GM23248 (cell line): ENCODE measurements at regions not wholly inside any gene's neighbourhood (a gene's known extent, or its start where the extent isn't known, plus 50 kb on each side); places are given as distances from the start of the nearest gene placed in this dataset.

Source experiments
- DNase-seq: peaks from one replicate; pipeline ENCODE4 v3.0.0-alpha.2; 2015
- H2AFZ ChIP-seq: fragments of 200-600 bp; sonication (generic); 2 replicates; pipeline ENCODE4 v1.6.1; 2016; ENCODE audit warnings: antibody characterized with exemption
- H3F3A ChIP-seq: fragments of 200-600 bp; sonication (generic); 2 replicates; pipeline ENCODE4 v1.6.1; 2016; ENCODE audit warnings: mild to moderate bottlenecking, antibody characterized with exemption, mixed run types; ENCODE audit not compliant: insufficient read depth
- H3K27ac ChIP-seq: fragments of 200-600 bp; sonication (generic); 2 replicates; pipeline ENCODE4 v1.5.1; 2016; ENCODE audit warnings: mild to moderate bottlenecking
- H3K27me3 ChIP-seq: fragments of 200-600 bp; sonication (generic); replicated peaks from 2 replicates; pipeline ENCODE4 v1.6.1; 2016; ENCODE audit warnings: mild to moderate bottlenecking; ENCODE audit not compliant: insufficient read depth
- H3K36me3 ChIP-seq: fragments of 200-600 bp; sonication (generic); 2 replicates; pipeline ENCODE4 v1.6.1; 2016; ENCODE audit warnings: low read depth, mild to moderate bottlenecking
- H3K4me1 ChIP-seq: fragments of 200-600 bp; sonication (generic); 2 replicates; pipeline ENCODE4 v1.6.1; 2016; ENCODE audit warnings: mild to moderate bottlenecking; ENCODE audit not compliant: insufficient read depth
- H3K4me2 ChIP-seq: fragments of 200-600 bp; sonication (generic); one replicate; pipeline ENCODE4 v1.6.1; 2016; ENCODE audit warnings: mild to moderate bottlenecking; ENCODE audit not compliant: unreplicated experiment
- H3K4me3 ChIP-seq: fragments of 200-600 bp; sonication (generic); 2 replicates; pipeline ENCODE4 v1.5.1; 2016; ENCODE audit warnings: mild to moderate bottlenecking
- H3K79me2 ChIP-seq: fragments of 200-600 bp; sonication (generic); 2 replicates; pipeline ENCODE4 v1.6.1; 2016; ENCODE audit warnings: mild to moderate bottlenecking; ENCODE audit not compliant: insufficient read depth
- H3K9ac ChIP-seq: fragments of 200-600 bp; sonication (generic); 2 replicates; pipeline ENCODE4 v1.6.1; 2016; ENCODE audit warnings: mild to moderate bottlenecking
- H3K9me2 ChIP-seq: fragments of 200-600 bp; sonication (generic); 2 replicates; pipeline ENCODE4 v1.6.1; 2016; ENCODE audit warnings: mixed run types, mild to moderate bottlenecking, moderate library complexity; ENCODE audit not compliant: insufficient read depth
- H3K9me3 ChIP-seq: fragments of 200-600 bp; sonication (generic); one replicate; pipeline ENCODE4 v1.6.1; 2017; ENCODE audit warnings: low read depth
- H4K20me1 ChIP-seq: fragments of 200-600 bp; sonication (generic); 2 replicates; pipeline ENCODE4 v1.6.0; 2016; ENCODE audit not compliant: insufficient read depth
- EZH2 ChIP-seq: fragments of 200-600 bp; sonication (generic); IDR thresholded peaks from 2 replicates; pipeline ENCODE4 v1.6.1; 2018; ENCODE audit warnings: antibody characterized with exemption, mild to moderate bottlenecking; ENCODE audit not compliant: insufficient read depth, poor library complexity, severe bottlenecking
- EZH2phosphoT487 ChIP-seq: fragments of 200-600 bp; sonication (generic); IDR thresholded peaks from 2 replicates; pipeline ENCODE4 v1.6.1; 2018; ENCODE audit warnings: antibody characterized with exemption, moderate library complexity, mild to moderate bottlenecking, low read depth; ENCODE audit not compliant: insufficient read depth
- WGBS, 2 experiments: methylation state at CpG; one replicate each; pipeline ENCODE4 v1.1.6; 2015 to 2017; ENCODE audit warnings: low lambda C conversion rate in 2 of 2, low coverage in 1 of 2; ENCODE audit errors: missing lambda C conversion rate in 2 of 2; 5-methylcytosine and 5-hydroxymethylcytosine counted together
- in situ Hi-C: fragments of 300-500 bp; cut with MboI; formaldehyde crosslinking; loops from 2 replicates; pipeline ENCODE4 v1.15.0; 2020

DNA sequence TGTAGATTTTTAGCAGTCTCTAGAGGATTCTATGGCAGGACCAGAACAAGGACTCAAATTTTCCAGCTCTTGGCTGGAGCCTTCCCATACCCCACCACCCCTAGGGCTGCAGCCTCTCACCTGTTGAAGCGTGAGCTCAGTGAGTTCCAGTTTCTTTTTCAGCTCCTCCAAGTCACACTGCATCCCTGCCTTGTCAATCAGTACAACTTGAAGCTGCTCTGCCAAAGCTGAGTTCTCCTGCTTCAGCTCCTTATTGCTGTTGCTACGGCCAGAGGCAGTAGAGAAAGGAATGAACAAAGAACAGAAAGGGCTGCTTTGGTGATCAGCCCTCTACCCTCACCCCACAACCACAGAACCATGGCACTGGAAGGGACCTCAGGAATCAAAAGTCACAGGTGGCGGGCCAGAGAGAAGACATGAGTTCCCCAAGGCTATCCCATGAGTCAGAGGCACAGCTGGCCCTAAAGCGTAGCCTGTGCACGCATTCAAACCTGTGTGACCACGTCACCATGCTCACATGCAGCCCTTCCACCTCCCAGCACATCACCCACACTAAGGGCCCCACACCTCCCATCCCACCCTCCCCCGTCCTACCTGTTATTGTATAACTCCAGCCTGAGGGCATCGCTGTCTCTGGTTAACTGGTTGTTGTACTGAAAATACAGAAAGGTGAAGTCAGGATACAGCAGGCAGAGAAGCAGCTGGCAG is 83.3 kb upstream of the C2CD4B start:
- WGBS, 2 experiments: 46 to 58% methylated on average over 7 to 8 of the region's 8 CpGs
- DNase-seq: no peak
- Histone ChIP-seq H3K4me2 (no peak overlapping the region), H3K36me3 (no peaks in the 10 kb centered on the region), H3K9me2 (no peaks in the 10 kb centered on the region), H3K9me3 (no peaks in the 10 kb centered on the region), H3K27ac (no peak overlapping the region), H3K9ac (no peak overlapping the region), H3K4me1 (no peaks in the 10 kb centered on the region), H4K20me1 (no peaks in the 10 kb centered on the region), H3K4me3 (no peak overlapping the region), H3K27me3 (peaks cover 4% of the 10 kb centered on the region; the same call in 1 of the 2 replicates), H2AFZ (no peak overlapping the region), H3F3A (no peaks in the 10 kb centered on the region), H3K79me2 (no peaks in the 10 kb centered on the region)
- TF ChIP-seq EZH2phosphoT487 (no peak), EZH2 (no peak)
- in situ Hi-C loops: no loop called here

DNA sequence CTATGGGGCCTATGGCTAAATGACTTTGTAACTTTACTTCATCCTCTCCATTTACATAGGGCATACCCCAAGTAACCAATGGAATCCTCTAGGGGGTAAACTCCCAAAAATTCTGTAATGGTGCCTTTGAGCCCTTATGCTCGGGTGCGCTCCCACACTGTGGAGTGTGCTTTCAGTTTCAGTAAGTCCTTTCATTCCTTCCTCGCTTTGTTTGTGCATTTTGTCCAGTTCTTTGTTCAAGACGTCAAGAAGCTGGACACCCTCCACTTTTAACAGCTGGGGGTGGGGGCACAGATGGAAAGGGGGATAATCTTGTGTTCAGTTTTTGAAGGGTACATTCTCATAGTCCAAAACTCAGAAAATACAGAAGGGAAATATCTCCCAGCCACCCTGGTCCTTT is 84.4 kb upstream of the C2CD4B start:
- no peaks in the 10 kb centered on the region for H3K9me3 ChIP-seq
- H4K20me1 ChIP-seq: no peaks in the 10 kb centered on the region

DNA sequence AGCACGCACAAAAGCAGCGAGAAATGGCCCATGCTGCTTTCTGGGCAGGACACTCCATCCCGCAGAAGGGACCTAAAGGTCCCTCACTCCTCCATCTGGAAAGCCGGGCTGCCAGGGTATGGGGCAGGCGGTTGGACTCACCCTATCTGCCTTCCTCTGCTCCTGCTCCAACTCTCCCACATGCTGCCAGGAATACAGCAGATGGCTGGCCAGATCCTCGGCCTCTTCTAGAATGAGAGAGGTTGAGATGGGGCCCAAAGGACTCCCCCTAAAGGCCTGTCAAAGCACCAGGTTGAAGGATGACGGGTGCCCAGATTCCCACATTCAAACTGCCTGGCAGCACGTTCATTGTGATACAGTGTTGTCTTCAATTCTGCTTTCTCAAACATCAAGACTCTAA is 85.1 kb upstream of the C2CD4B start:
- no peak for DNase-seq
- Histone ChIP-seq H3F3A (no peaks in the 10 kb centered on the region), H3K9ac (no peak overlapping the region), H3K27ac (no peak overlapping the region), H3K4me1 (no peaks in the 10 kb centered on the region), H4K20me1 (no peaks in the 10 kb centered on the region), H3K36me3 (no peaks in the 10 kb centered on the region), H2AFZ (no peak overlapping the region), H3K9me3 (no peaks in the 10 kb centered on the region), H3K4me3 (no peak overlapping the region), H3K4me2 (no peak overlapping the region), H3K9me2 (no peaks in the 10 kb centered on the region), H3K27me3 (peaks cover 4% of the 10 kb centered on the region; the same call in 1 of the 2 replicates), H3K79me2 (no peaks in the 10 kb centered on the region)
- in situ Hi-C loops: no loop called here
- WGBS, 2 experiments: 54 to 59% methylated on average over 8 of the region's 8 CpGs
- TF ChIP-seq EZH2phosphoT487: no peak
- TF ChIP-seq EZH2: no peak

More for the DNA sequence above, 84.4 kb upstream of the C2CD4B start:
- TF ChIP-seq EZH2phosphoT487 (no peak), EZH2 (no peak)
- WGBS, 2 experiments: 65 to 73% methylated on average over 4 of the region's 4 CpGs
- Histone ChIP-seq H3K9ac (no peak overlapping the region), H2AFZ (no peak overlapping the region), H3K27ac (no peak overlapping the region), H3F3A (no peaks in the 10 kb centered on the region), H3K9me2 (no peaks in the 10 kb centered on the region), H3K27me3 (peaks cover 4% of the 10 kb centered on the region; the same call in 1 of the 2 replicates), H3K4me3 (no peak overlapping the region), H3K4me1 (no peaks in the 10 kb centered on the region), H3K4me2 (no peak overlapping the region), H3K79me2 (no peaks in the 10 kb centered on the region), H3K36me3 (no peaks in the 10 kb centered on the region)
- in situ Hi-C loops: no loop called here
- DNase-seq: no peak

DNA sequence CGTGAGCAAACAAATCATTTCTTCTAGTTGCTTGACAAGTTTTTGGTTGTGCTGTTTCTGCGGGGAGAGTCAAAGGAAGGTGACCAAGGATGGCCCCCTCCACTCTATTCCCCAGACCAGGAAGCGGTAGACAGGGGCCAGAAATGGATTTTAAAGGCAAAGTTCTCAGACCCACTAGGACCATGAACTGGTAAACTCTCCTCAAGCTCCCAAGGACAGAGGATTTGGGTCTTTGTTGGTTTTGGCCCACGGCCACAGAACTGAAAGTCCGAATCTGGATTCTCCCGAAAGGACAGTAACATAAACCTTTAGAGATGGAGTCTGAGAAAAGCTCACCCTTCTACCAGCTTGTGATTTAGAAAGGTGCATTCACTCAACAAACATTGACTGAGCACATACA is 85.9 kb upstream of the C2CD4B start:
- Histone ChIP-seq H3K4me2 (no peak overlapping the region), H3K4me1 (no peaks in the 10 kb centered on the region), H3K4me3 (no peak overlapping the region), H3K36me3 (no peaks in the 10 kb centered on the region), H2AFZ (no peak overlapping the region), H3F3A (no peaks in the 10 kb centered on the region), H3K9ac (no peak overlapping the region), H3K27me3 (peaks cover 4% of the 10 kb centered on the region; the same call in 1 of the 2 replicates), H3K79me2 (no peaks in the 10 kb centered on the region), H3K27ac (no peak overlapping the region), H3K9me2 (no peaks in the 10 kb centered on the region), H3K9me3 (no peaks in the 10 kb centered on the region), H4K20me1 (no peaks in the 10 kb centered on the region)
- no peak for DNase-seq
- in situ Hi-C loops: no loop called here
- 79 to 81% methylated on average over 6 of the region's 6 CpGs for WGBS, 2 experiments
- TF ChIP-seq EZH2phosphoT487 (no peak), EZH2 (no peak)

DNA sequence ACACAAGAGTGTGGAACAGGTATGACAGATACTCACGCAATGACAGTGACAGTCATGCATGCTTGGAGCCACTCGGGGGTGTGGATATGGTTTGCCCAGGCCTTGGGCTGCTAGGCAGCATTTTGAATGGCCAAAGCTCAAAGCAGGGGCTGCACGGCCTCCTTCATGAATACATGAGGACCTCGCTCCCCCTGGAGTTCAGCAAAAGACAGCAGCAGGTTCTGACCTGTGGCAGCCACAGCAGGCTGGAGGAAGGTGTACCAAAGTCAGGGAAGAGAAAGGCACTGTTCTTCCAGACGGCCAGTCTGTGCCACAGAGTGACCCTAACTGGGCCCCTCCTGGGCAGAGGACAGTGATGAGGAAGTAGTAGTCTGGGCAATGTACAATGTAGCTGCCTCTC is 88.2 kb upstream of the C2CD4B start:
- peaks cover 4% of the 10 kb centered on the region; the same call in 1 of the 2 replicates for H3K27me3 ChIP-seq
- H3K9me3 ChIP-seq: no peaks in the 10 kb centered on the region
- no peak for DNase-seq
- in situ Hi-C loops: no loop called here
- no peak overlapping the region for H3K4me2 ChIP-seq
- H3K9me2 ChIP-seq: no peaks in the 10 kb centered on the region
- H3K4me1 ChIP-seq: no peaks in the 10 kb centered on the region
- H3K4me3 ChIP-seq: no peak overlapping the region
- H3K79me2 ChIP-seq: no peaks in the 10 kb centered on the region
- no peaks in the 10 kb centered on the region for H3K36me3 ChIP-seq
- no peak overlapping the region for H2AFZ ChIP-seq
- no peaks in the 10 kb centered on the region for H3F3A ChIP-seq
- no peaks in the 10 kb centered on the region for H4K20me1 ChIP-seq
- no peak overlapping the region for H3K27ac ChIP-seq
- TF ChIP-seq EZH2 (no peak), EZH2phosphoT487 (no peak)
- WGBS, 2 experiments: 39 to 66% methylated on average over 5 of the region's 5 CpGs
- H3K9ac ChIP-seq: no peak overlapping the region
